Mesenchymal stem cell (in vitro differentiated cells and primary cell): ENCODE measurements at regions not wholly inside any gene's neighbourhood (a gene's known extent, or its start where the extent isn't known, plus 50 kb on each side); places are given as distances from the start of the nearest gene placed in this dataset.

Experiments used
- DNase-seq: peaks from one replicate; pipeline ENCODE4 v3.0.0-alpha.2; 2013
- H2AFZ ChIP-seq: one replicate; pipeline ENCODE4 v1.6.1; 2013; ENCODE audit warnings: low read depth, mild to moderate bottlenecking, control low read depth, inconsistent platforms, low read length, moderate library complexity
- H2AK5ac ChIP-seq: 2 replicates; pipeline ENCODE4 v1.6.1; 2013; ENCODE audit warnings: low read length, moderate library complexity, mild to moderate bottlenecking, inconsistent platforms; ENCODE audit not compliant: severe bottlenecking
- H2BK120ac ChIP-seq: one replicate; pipeline ENCODE4 v1.6.1; 2013; ENCODE audit warnings: low read depth, mild to moderate bottlenecking, inconsistent platforms, low read length, moderate library complexity
- H2BK12ac ChIP-seq, 2 experiments: one replicate each; pipeline ENCODE4 v1.6.1; 2013; ENCODE audit warnings: inconsistent platforms in 2 of 2, low read length in 2 of 2, mild to moderate bottlenecking in 2 of 2, moderate library complexity in 2 of 2, control low read depth in 1 of 2
- H2BK15ac ChIP-seq: one replicate; pipeline ENCODE4 v1.6.1; 2013; ENCODE audit warnings: mild to moderate bottlenecking, low read depth, inconsistent platforms; ENCODE audit not compliant: poor library complexity, severe bottlenecking
- H2BK5ac ChIP-seq: 2 replicates; pipeline ENCODE4 v1.6.1; 2013; ENCODE audit warnings: low read depth, mild to moderate bottlenecking, low read length, control low read depth, inconsistent platforms; ENCODE audit not compliant: poor library complexity, severe bottlenecking
- H3K14ac ChIP-seq, 2 experiments: one replicate each; pipeline ENCODE4 v1.6.1; 2013; ENCODE audit warnings: inconsistent platforms in 2 of 2, low read length in 2 of 2, control low read depth in 1 of 2, mild to moderate bottlenecking in 1 of 2, moderate library complexity in 1 of 2
- H3K18ac ChIP-seq, 2 experiments: one replicate each; pipeline ENCODE4 v1.6.1; 2013; ENCODE audit warnings: inconsistent platforms in 2 of 2, low read length in 2 of 2, control low read depth in 1 of 2, low read depth in 1 of 2, mild to moderate bottlenecking in 1 of 2
- H3K23ac ChIP-seq, 2 experiments: one replicate each; pipeline ENCODE4 v1.6.1; 2013; ENCODE audit warnings: inconsistent platforms in 2 of 2, low read length in 2 of 2, mild to moderate bottlenecking in 2 of 2, moderate library complexity in 2 of 2, control low read depth in 1 of 2
- H3K27ac ChIP-seq: 2 replicates; pipeline ENCODE4 v1.5.1; 2013; ENCODE audit warnings: mild to moderate bottlenecking, moderate library complexity, low read length, control low read depth, inconsistent platforms; ENCODE audit not compliant: poor library complexity, severe bottlenecking
- H3K27me3 ChIP-seq, 2 experiments: 2 replicates each; pipeline versions ENCODE4 v1.6.1 to v1.7.0; 2013; ENCODE audit warnings: low read length in 2 of 2, mild to moderate bottlenecking in 2 of 2, moderate library complexity in 2 of 2, control low read depth in 1 of 2, inconsistent platforms in 1 of 2; ENCODE audit not compliant: control insufficient read depth in 1 of 2, insufficient read depth in 1 of 2
- H3K36me3 ChIP-seq, 2 experiments: 2 replicates each; pipeline versions ENCODE4 v1.6.1 to v1.7.0; 2013; ENCODE audit warnings: low read length in 2 of 2, control low read depth in 1 of 2, inconsistent platforms in 1 of 2, low read depth in 1 of 2, mild to moderate bottlenecking in 1 of 2; ENCODE audit not compliant: insufficient read depth in 2 of 2, control insufficient read depth in 1 of 2
- H3K4ac ChIP-seq, 2 experiments: one replicate each; pipeline ENCODE4 v1.6.1; 2013; ENCODE audit warnings: inconsistent platforms in 2 of 2, low read length in 2 of 2, mild to moderate bottlenecking in 2 of 2, moderate library complexity in 2 of 2, control low read depth in 1 of 2, low read depth in 1 of 2
- H3K4me1 ChIP-seq: 2 replicates; pipeline ENCODE4 v1.6.1; 2013; ENCODE audit warnings: low read depth, low read length, control low read depth; ENCODE audit not compliant: control insufficient read depth, insufficient read depth
- H3K4me2 ChIP-seq: 2 replicates; pipeline ENCODE4 v1.6.1; 2013; ENCODE audit warnings: low read length, mild to moderate bottlenecking, inconsistent platforms; ENCODE audit not compliant: poor library complexity, severe bottlenecking
- H3K4me3 ChIP-seq, 2 experiments: 2 replicates each; pipeline versions ENCODE4 v1.5.1 to v1.7.0; 2013; ENCODE audit warnings: low read length in 2 of 2, mild to moderate bottlenecking in 2 of 2, control low read depth in 1 of 2, low read depth in 1 of 2; ENCODE audit not compliant: insufficient read depth in 1 of 2
- H3K79me1 ChIP-seq: replicated peaks from 2 replicates; pipeline ENCODE4 v1.6.1; 2013; ENCODE audit warnings: mild to moderate bottlenecking, control low read depth, low read length, inconsistent platforms; ENCODE audit not compliant: poor library complexity, severe bottlenecking
- H3K9ac ChIP-seq: 2 replicates; pipeline ENCODE4 v1.7.0; 2013; ENCODE audit warnings: mild to moderate bottlenecking, low read length, moderate library complexity
- H3K9me3 ChIP-seq: 2 replicates; pipeline ENCODE4 v1.7.0; 2013; ENCODE audit warnings: mild to moderate bottlenecking, low read length; ENCODE audit not compliant: control insufficient read depth
- H4K8ac ChIP-seq: one replicate; pipeline ENCODE4 v1.6.1; 2013; ENCODE audit warnings: inconsistent platforms, mild to moderate bottlenecking, low read length, moderate library complexity
- H4K91ac ChIP-seq: one replicate; pipeline ENCODE4 v1.6.1; 2013; ENCODE audit warnings: mild to moderate bottlenecking, low read length, inconsistent platforms
- WGBS: methylation state at CpG from one replicate; pipeline ENCODE4 v1.1.7; 2013; ENCODE audit warnings: mixed read lengths; 5-methylcytosine and 5-hydroxymethylcytosine counted together

DNA sequence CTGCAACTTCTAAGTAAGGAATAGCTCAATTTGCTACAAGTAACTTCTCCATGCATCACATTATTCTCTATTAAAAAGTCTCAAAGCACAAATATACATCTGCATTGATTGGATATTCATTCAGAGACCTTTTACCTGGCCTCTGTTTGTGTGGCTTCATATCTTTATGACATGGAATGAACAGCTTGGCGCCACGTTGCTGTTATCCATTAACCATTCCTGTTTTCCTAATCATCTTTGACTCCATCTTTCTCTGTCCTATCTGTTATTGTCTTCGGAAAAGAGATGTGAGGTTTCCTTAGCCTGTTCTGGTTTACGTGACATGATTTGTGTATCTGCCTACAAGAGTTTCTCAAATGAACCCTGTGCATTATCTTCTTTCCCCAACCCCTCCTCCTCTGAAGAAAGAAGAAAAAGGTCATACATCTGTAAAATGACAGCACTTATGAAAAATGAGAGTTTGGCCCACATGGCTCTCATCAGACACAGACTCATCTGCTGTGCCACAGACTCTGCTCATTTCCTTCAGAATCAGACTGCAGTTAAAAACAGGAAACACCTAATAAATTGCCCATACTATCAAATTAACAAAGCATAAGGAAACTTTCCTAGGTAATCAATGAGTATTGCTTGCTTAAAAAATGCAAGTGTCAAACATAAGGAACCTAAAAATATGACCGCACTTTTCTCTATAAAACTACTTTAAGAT, 347.6 kb upstream of the FAM241A start:
- Histone ChIP-seq H3K36me3 (no peaks in the 10 kb centered on the region), H3K4me3 (no peak overlapping the region), H3K4me1 (no peaks in the 10 kb centered on the region), H3K9me3 (no peaks in the 10 kb centered on the region), H4K8ac (no peak overlapping the region), H3K14ac (no peak overlapping the region), H3K27ac (no peak overlapping the region), H3K9ac (no peak overlapping the region), H4K91ac (no peak overlapping the region), H2BK15ac (no peak overlapping the region), H3K18ac (no peak overlapping the region), H3K4me2 (no peak overlapping the region), H2AK5ac (no peak overlapping the region), H2BK12ac (no peak overlapping the region), H2BK5ac (no peak overlapping the region), H2AFZ (no peak overlapping the region), H3K27me3 (no peaks in the 10 kb centered on the region), H2BK120ac (no peak overlapping the region), H3K4ac (no peak overlapping the region), H3K79me1 (no peaks in the 10 kb centered on the region), H3K23ac (no peak overlapping the region)
- WGBS: no CpG with 5 or more reads among the region's 5 CpGs
- no peak for DNase-seq

- no peak overlapping the region for H2BK12ac ChIP-seq
- no CpG with 5 or more reads among the region's 2 CpGs for WGBS
These were observed 346.4 kb upstream of the FAM241A start for GRCh38 chr4:111798840-111799239.

GRCh38 chr4:111800551-111800950, 344.7 kb upstream of the FAM241A start:
- DNase-seq: no peak
- Histone ChIP-seq H3K18ac (no peak overlapping the region), H3K9me3 (no peaks in the 10 kb centered on the region), H3K4me3 (no peak overlapping the region), H3K14ac (no peak overlapping the region), H3K79me1 (no peaks in the 10 kb centered on the region), H2BK15ac (no peak overlapping the region), H3K36me3 (no peaks in the 10 kb centered on the region), H2BK5ac (no peak overlapping the region), H3K23ac (no peak overlapping the region), H2AK5ac (no peak overlapping the region), H3K27me3 (no peaks in the 10 kb centered on the region), H3K27ac (no peak overlapping the region), H2BK12ac (no peak overlapping the region), H4K91ac (no peak overlapping the region), H2AFZ (no peak overlapping the region), H3K4ac (no peak overlapping the region), H3K9ac (no peak overlapping the region), H2BK120ac (no peak overlapping the region), H3K4me2 (no peak overlapping the region), H4K8ac (no peak overlapping the region), H3K4me1 (no peaks in the 10 kb centered on the region)
- 100% methylated on average over 2 of the region's 2 CpGs for WGBS

More at GRCh38 chr4:111798840-111799239, 346.4 kb upstream of the FAM241A start:
- H3K4ac ChIP-seq: no peak overlapping the region
- DNase-seq: no peak
- H3K23ac ChIP-seq: no peak overlapping the region
- H3K14ac ChIP-seq: no peak overlapping the region
- H4K91ac ChIP-seq: no peak overlapping the region
- no peak overlapping the region for H2AK5ac ChIP-seq
- no peak overlapping the region for H3K27ac ChIP-seq
- H3K4me2 ChIP-seq: no peak overlapping the region
- no peaks in the 10 kb centered on the region for H3K79me1 ChIP-seq
- H3K9ac ChIP-seq: no peak overlapping the region
- no peak overlapping the region for H2BK5ac ChIP-seq
- H2AFZ ChIP-seq: no peak overlapping the region
- no peak overlapping the region for H4K8ac ChIP-seq
- no peak overlapping the region for H3K4me3 ChIP-seq
- H3K9me3 ChIP-seq: no peaks in the 10 kb centered on the region
- H2BK120ac ChIP-seq: no peak overlapping the region
- no peaks in the 10 kb centered on the region for H3K36me3 ChIP-seq
- no peak overlapping the region for H3K18ac ChIP-seq
- no peaks in the 10 kb centered on the region for H3K27me3 ChIP-seq
- H2BK15ac ChIP-seq: no peak overlapping the region
- H3K4me1 ChIP-seq: no peaks in the 10 kb centered on the region

DNA sequence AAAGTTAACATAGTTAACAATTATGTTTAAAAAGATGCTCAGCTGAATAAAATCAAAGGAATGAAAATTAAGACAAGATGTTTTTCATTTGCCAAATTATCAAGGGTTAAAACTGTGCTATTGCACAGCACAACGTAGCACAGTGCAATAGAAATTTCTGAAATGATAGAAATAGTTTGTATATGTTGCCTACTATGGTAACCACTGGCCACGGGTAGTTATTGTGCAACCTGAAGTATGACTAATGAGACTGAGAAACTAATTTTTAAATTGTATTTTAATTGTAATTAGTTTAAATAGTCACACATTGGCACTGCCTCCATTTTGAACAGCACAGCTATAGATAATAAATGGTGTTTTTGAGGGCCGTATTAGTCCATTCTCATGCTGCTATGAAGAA, 343.1 kb upstream of the FAM241A start:
- Histone ChIP-seq H3K4ac (no peak overlapping the region), H3K9ac (no peak overlapping the region), H4K91ac (no peak overlapping the region), H2AK5ac (no peak overlapping the region), H4K8ac (no peak overlapping the region), H3K18ac (no peak overlapping the region), H3K9me3 (no peaks in the 10 kb centered on the region), H2AFZ (no peak overlapping the region), H3K4me3 (no peak overlapping the region), H3K4me1 (no peaks in the 10 kb centered on the region), H3K4me2 (no peak overlapping the region), H2BK5ac (no peak overlapping the region), H3K79me1 (no peaks in the 10 kb centered on the region), H2BK15ac (no peak overlapping the region), H2BK12ac (no peak overlapping the region), H3K36me3 (no peaks in the 10 kb centered on the region), H3K14ac (no peak overlapping the region), H3K23ac (no peak overlapping the region), H3K27ac (no peak overlapping the region), H2BK120ac (no peak overlapping the region), H3K27me3 (peaks cover 4 to 10% of the 10 kb centered on the region in 2 experiments)
- peak; percentile 62 for DNase-seq
- WGBS: 68% methylated on average over 3 of the region's 3 CpGs
